ENCODE measurements at regions not wholly inside any gene's neighbourhood (a gene's known extent, or its start where the extent isn't known, plus 50 kb on each side); places are given as distances from the start of the nearest gene placed in this dataset.

- no peak for TF ChIP-seq POLR2A (IDR thresholded peaks at IDR 0.05)
- no peak for TF ChIP-seq CTCF (IDR thresholded peaks at IDR 0.05)
Measured at GRCh38 chr18:38801640-38802039, 1236.0 kb upstream of the CELF4 start.
